Peyer's patch (tissue), 4 donors: ENCODE measurements at regions not wholly inside any gene's neighbourhood (a gene's known extent, or its start where the extent isn't known, plus 50 kb on each side); places are given as distances from the start of the nearest gene placed in this dataset.

ENCODE experiments used
- POLR2A ChIP-seq, 2 donors: fragments of 450-650 bp; IDR thresholded peaks; one replicate each; pipeline ENCODE4 v1.5.1; 2017; ENCODE audit warnings: antibody characterized with exemption in 2 of 2, mild to moderate bottlenecking in 2 of 2, moderate library complexity in 2 of 2
- TF ChIP-seq, protein P1 (sequence below), 6 experiments: fragments of 450-650 bp in 4 of 6; fragments of 200-600 bp in 2 of 6; sonication (generic) in 1 of 6; IDR thresholded peaks; one replicate each; pipeline ENCODE4 v1.5.1; 2017 to 2019; ENCODE audit warnings: antibody characterized with exemption in 6 of 6, mild to moderate bottlenecking in 3 of 6, moderate library complexity in 1 of 6

DNA sequence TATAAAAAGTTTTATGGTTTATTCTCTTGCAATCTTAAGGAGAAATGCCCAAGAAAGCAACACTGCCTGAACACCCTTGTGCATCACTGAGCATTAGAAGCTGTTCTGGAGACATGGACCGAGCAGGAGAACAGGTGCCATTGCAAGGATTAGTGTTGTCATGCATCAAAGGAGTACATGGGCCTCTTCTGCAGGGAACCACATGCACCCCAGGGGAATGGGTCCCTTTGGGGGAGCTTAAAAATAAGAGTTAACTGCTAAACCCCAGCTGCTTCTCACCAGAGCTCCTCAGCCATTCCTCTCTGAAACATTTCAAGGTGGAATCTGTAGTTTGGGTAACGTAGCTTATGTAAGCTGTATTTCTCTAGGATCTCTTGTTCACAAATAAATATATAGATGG, 353.0 kb upstream of the SLC7A11 start:
- TF ChIP-seq, protein P1, sequence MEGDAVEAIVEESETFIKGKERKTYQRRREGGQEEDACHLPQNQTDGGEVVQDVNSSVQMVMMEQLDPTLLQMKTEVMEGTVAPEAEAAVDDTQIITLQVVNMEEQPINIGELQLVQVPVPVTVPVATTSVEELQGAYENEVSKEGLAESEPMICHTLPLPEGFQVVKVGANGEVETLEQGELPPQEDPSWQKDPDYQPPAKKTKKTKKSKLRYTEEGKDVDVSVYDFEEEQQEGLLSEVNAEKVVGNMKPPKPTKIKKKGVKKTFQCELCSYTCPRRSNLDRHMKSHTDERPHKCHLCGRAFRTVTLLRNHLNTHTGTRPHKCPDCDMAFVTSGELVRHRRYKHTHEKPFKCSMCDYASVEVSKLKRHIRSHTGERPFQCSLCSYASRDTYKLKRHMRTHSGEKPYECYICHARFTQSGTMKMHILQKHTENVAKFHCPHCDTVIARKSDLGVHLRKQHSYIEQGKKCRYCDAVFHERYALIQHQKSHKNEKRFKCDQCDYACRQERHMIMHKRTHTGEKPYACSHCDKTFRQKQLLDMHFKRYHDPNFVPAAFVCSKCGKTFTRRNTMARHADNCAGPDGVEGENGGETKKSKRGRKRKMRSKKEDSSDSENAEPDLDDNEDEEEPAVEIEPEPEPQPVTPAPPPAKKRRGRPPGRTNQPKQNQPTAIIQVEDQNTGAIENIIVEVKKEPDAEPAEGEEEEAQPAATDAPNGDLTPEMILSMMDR (IDR thresholded peaks at IDR 0.05) = no peak
- TF ChIP-seq POLR2A (IDR thresholded peaks at IDR 0.05) = no peak
